ENCODE measurements at regions not wholly inside any gene's neighbourhood (a gene's known extent, or its start where the extent isn't known, plus 50 kb on each side); places are given as distances from the start of the nearest gene placed in this dataset.

DNA sequence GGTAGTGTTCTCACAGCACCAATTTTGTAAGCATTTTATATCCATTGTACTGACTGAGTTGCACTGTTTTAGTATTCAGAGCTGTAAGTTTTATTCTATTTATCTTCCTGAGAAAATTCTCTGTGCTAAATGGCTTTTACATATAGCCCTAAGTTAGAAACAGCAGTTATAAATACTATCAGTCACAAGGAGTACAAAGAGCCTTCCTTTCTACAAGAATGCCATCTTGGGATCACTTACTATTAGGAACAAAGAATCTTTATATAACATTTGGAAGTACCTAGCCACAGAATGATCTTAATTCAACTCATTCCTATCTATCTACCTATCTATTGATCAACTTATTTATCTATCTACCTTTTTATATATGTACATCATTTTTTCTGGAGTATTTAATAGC is 423.9 kb upstream of the RGS18 start:
- Histone ChIP-seq H3K9me3 (no peaks in the 10 kb centered on the region), H3K4me1 (no peaks in the 10 kb centered on the region), H3K27me3 (no peaks in the 10 kb centered on the region), H3K36me3 (no peaks in the 10 kb centered on the region), H3K4me3 (no peak overlapping the region), H3K27ac (no peak overlapping the region)
- no peak for DNase-seq (ENCODE audit: low spot score in 2 of 2)
- TF ChIP-seq POLR2A (IDR thresholded peaks at IDR 0.05) (no peak), POLR2AphosphoS5 (IDR thresholded peaks at IDR 0.05) (no peak), EP300 (IDR thresholded peaks at IDR 0.05) (no peak)
- TF ChIP-seq, protein P1, sequence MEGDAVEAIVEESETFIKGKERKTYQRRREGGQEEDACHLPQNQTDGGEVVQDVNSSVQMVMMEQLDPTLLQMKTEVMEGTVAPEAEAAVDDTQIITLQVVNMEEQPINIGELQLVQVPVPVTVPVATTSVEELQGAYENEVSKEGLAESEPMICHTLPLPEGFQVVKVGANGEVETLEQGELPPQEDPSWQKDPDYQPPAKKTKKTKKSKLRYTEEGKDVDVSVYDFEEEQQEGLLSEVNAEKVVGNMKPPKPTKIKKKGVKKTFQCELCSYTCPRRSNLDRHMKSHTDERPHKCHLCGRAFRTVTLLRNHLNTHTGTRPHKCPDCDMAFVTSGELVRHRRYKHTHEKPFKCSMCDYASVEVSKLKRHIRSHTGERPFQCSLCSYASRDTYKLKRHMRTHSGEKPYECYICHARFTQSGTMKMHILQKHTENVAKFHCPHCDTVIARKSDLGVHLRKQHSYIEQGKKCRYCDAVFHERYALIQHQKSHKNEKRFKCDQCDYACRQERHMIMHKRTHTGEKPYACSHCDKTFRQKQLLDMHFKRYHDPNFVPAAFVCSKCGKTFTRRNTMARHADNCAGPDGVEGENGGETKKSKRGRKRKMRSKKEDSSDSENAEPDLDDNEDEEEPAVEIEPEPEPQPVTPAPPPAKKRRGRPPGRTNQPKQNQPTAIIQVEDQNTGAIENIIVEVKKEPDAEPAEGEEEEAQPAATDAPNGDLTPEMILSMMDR (IDR thresholded peaks at IDR 0.05): no peak

DNA sequence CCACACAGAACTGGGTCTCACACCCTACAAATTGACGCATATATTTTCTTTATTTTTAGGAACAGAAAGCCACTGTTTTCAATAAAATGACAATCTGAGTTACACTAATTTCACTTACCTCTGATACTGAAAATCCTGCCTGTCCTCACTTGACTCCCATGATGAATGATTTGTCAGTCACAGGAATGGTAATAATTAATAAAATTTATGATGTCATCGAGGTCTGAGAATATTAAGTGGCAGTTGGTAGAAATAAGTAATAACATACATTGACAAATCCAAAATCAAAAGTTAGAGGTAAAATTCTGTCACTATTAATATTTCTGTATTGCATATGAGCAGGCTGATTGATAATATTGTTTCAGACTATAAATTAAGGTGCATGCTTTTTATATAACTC is 418.7 kb upstream of the RGS18 start:
- no peak for TF ChIP-seq POLR2A (IDR thresholded peaks at IDR 0.05)
- no peak for TF ChIP-seq POLR2AphosphoS5 (IDR thresholded peaks at IDR 0.05)
- TF ChIP-seq, protein P1 (IDR thresholded peaks at IDR 0.05): no peak
- TF ChIP-seq EP300 (IDR thresholded peaks at IDR 0.05): no peak
- no peaks in the 10 kb centered on the region for H3K9me3 ChIP-seq
- 70% methylated on average over 2 of the region's 2 CpGs for WGBS
- H3K36me3 ChIP-seq: no peaks in the 10 kb centered on the region
- no peaks in the 10 kb centered on the region for H3K27me3 ChIP-seq
- H3K4me3 ChIP-seq: no peak overlapping the region
- no peak for DNase-seq (ENCODE audit: low spot score in 2 of 2)
- no peak overlapping the region for H3K27ac ChIP-seq
- H3K4me1 ChIP-seq: no peaks in the 10 kb centered on the region

DNA sequence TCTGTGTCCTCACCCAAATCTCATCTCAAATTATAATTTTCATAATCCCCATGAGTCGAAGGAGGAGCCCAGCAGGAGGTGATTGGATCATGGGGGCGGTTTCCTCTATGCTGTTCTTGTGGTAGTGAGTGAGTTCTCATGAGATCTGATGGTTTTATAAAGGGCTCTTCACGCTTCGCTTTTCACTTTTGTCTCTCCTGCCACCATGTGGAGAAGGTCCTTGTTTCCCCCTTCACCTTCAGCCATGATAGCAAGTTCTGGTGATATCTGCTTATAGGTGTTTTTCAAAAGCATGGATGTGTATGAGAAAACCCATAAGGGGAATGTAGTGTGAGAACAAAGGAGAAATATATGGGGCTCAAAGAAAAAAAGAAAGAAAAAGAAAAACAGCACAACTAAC is 405.9 kb upstream of the RGS18 start:
- no peak for DNase-seq (ENCODE audit: low spot score in 2 of 2)
- H3K27ac ChIP-seq: no peak overlapping the region
- no peaks in the 10 kb centered on the region for H3K36me3 ChIP-seq
- no peaks in the 10 kb centered on the region for H3K4me1 ChIP-seq
- H3K4me3 ChIP-seq: no peak overlapping the region
- H3K9me3 ChIP-seq: no peaks in the 10 kb centered on the region
- 94% methylated on average over 4 of the region's 4 CpGs for WGBS
- TF ChIP-seq, protein P1 (IDR thresholded peaks at IDR 0.05): no peak
- TF ChIP-seq EP300 (IDR thresholded peaks at IDR 0.05): no peak
- TF ChIP-seq POLR2AphosphoS5 (IDR thresholded peaks at IDR 0.05): no peak
- TF ChIP-seq POLR2A (IDR thresholded peaks at IDR 0.05): no peak
- H3K27me3 ChIP-seq: no peaks in the 10 kb centered on the region

DNA sequence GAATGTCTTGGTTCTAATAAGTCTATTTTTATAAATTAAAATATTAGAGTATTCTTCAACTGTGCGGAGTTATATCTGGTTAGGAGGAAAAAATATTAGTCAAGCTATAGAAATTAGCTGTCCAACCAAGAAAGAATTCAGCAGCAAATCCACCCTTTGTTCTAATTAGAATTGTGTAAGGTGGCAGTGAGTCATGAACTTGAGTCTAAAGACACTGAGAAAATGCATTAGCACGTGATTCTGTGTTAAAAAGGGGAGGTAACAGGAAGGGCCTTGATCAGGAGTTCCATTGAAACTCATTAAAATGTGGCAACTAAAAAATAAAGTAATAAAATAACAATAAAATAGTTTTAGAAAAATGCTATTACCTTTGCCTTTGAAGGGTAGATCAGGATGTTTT is 398.2 kb upstream of the RGS18 start:
- DNase-seq (ENCODE audit: low spot score in 2 of 2): no peak
- 60% methylated on average over 2 of the region's 2 CpGs for WGBS
- no peaks in the 10 kb centered on the region for H3K9me3 ChIP-seq
- H3K27ac ChIP-seq: no peak overlapping the region
- no peak overlapping the region for H3K4me3 ChIP-seq
- no peak for TF ChIP-seq POLR2A (IDR thresholded peaks at IDR 0.05)
- TF ChIP-seq, protein P1 (IDR thresholded peaks at IDR 0.05): no peak
- TF ChIP-seq EP300 (IDR thresholded peaks at IDR 0.05): no peak
- no peak for TF ChIP-seq POLR2AphosphoS5 (IDR thresholded peaks at IDR 0.05)
- no peaks in the 10 kb centered on the region for H3K27me3 ChIP-seq
- H3K36me3 ChIP-seq: no peaks in the 10 kb centered on the region
- H3K4me1 ChIP-seq: no peaks in the 10 kb centered on the region

DNA sequence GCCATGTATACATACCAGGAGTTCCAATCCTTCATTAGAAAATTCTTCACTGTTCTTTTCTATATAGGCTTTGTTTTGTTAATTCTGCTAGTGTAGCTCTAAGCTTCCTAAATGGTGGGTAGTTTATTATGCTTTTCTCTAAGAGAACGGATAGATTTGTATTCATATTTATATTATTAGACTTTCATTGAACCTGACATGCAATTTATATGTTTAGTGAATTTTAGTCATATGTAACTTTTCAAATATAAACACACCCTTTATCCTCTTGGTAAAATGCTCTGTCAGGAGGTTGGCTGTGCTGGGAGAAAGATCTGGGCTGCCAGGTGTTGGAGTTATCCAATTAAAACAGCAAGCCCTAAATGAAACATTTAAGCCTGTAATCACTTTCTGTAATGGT is 369.7 kb upstream of the RGS18 start:
- H3K27ac ChIP-seq: no peak overlapping the region
- H3K9me3 ChIP-seq: no peaks in the 10 kb centered on the region
- H3K4me3 ChIP-seq: no peak overlapping the region
- no peaks in the 10 kb centered on the region for H3K4me1 ChIP-seq
- H3K36me3 ChIP-seq: no peaks in the 10 kb centered on the region
- no peak for DNase-seq (ENCODE audit: low spot score in 2 of 2)
- WGBS: 29% methylated on average over 1 of the region's 1 CpG
- TF ChIP-seq POLR2A (IDR thresholded peaks at IDR 0.05) (no peak), POLR2AphosphoS5 (IDR thresholded peaks at IDR 0.05) (no peak), EP300 (IDR thresholded peaks at IDR 0.05) (no peak)
- TF ChIP-seq, protein P1 (IDR thresholded peaks at IDR 0.05): no peak
- no peaks in the 10 kb centered on the region for H3K27me3 ChIP-seq

Measured in suprapubic skin (tissue), 4 donors.